A549 (cell line): ENCODE measurements at regions not wholly inside any gene's neighbourhood (a gene's known extent, or its start where the extent isn't known, plus 50 kb on each side); places are given as distances from the start of the nearest gene placed in this dataset.

Experiments used
- ATAC-seq, 2 experiments: fragments of 200-7000 bp in 1 of 2; fragments of >200 bp in 1 of 2; cut with Nextera tagmentation in 1 of 2; cut with Tn5 transposase in 1 of 2; 3 replicates each; pipeline versions ENCODE4 v1.8.0 to v1.9.1; 2018 to 2020; ENCODE audit warnings: mild to moderate bottlenecking in 1 of 2, moderate library complexity in 1 of 2
- CTCF ChIA-PET: fragments of 300-600 bp; sonication (Branson Sonifier 250); formaldehyde crosslinking; extraction: SDS; loops from one replicate; lab custom pipeline; 2021; ENCODE audit warnings: antibody characterized with exemption, inconsistent platforms; lab: Yijun Ruan, JAX
- POLR2A ChIA-PET: fragments of 350-600 bp; formaldehyde crosslinking; extraction: SDS; loops from one replicate; lab custom pipeline; 2021; ENCODE audit warnings: antibody characterized with exemption, inconsistent platforms; lab: Yijun Ruan, JAX
- DNase-seq, 2 experiments: peaks; one replicate each; pipeline versions ENCODE4 v3.0.0 to v3.0.0-alpha.2; 2011 to 2016; ENCODE audit warnings: low read depth in 1 of 2, low spot score in 1 of 2
- FAIRE-seq: peaks from 2 replicates; lab custom pipeline; 2011; peaks lifted over from hg19 to GRCh38; lab: Jason Lieb, UNC
- H3K27ac ChIP-seq, 2 experiments: fragments of >200 bp; sonication (Bioruptor Twin); formaldehyde crosslinking; 3 replicates each; pipeline ENCODE4 v1.5.1; 2016 to 2017
- H3K4me1 ChIP-seq: fragments of >200 bp; sonication (Bioruptor Twin); formaldehyde crosslinking; 3 replicates; pipeline ENCODE4 v1.6.1; 2016
- H3K4me2 ChIP-seq: fragments of >200 bp; sonication (Bioruptor Twin); formaldehyde crosslinking; 3 replicates; pipeline ENCODE4 v1.6.1; 2016
- H3K4me3 ChIP-seq: fragments of >200 bp; sonication (Bioruptor Twin); formaldehyde crosslinking; 3 replicates; pipeline ENCODE4 v1.5.1; 2016
- H3K9me3 ChIP-seq: fragments of >200 bp; sonication (Bioruptor Twin); formaldehyde crosslinking; 3 replicates; pipeline ENCODE4 v1.6.1; 2016
- BCL3 ChIP-seq: fragments of >200 bp; sonication (Bioruptor Twin); formaldehyde crosslinking; IDR thresholded peaks from 3 replicates; pipeline ENCODE4 v1.6.1; 2016
- CBX2 ChIP-seq: fragments of 200-600 bp; sonication (generic); IDR thresholded peaks from 2 replicates; pipeline ENCODE4 v1.6.1; 2016; ENCODE audit warnings: low read depth, mild to moderate bottlenecking, borderline replicate concordance
- E2F6 ChIP-seq: IDR thresholded peaks from 2 replicates; pipeline ENCODE4 v1.6.1; 2012; ENCODE audit warnings: low read depth, borderline replicate concordance
- EHF ChIP-seq: fragments of 250-450 bp; sonication (Bioruptor Pico); IDR thresholded peaks from 2 replicates; pipeline ENCODE4 v1.5.0; 2020; ENCODE audit warnings: mild to moderate bottlenecking
- ESRRA ChIP-seq: fragments of 150-350 bp; IDR thresholded peaks from 2 replicates; pipeline ENCODE4 v1.6.1; 2014; ENCODE audit warnings: mild to moderate bottlenecking, low read length, borderline replicate concordance
- FOSB ChIP-seq: fragments of 250-450 bp; sonication (Bioruptor Pico); IDR thresholded peaks from 2 replicates; pipeline ENCODE4 v1.5.0; 2020; ENCODE audit warnings: mild to moderate bottlenecking, moderate library complexity
- FOXS1 ChIP-seq: fragments of 250-450 bp; sonication (Bioruptor Pico); IDR thresholded peaks from 2 replicates; pipeline ENCODE4 v1.5.0; 2020; ENCODE audit warnings: mild to moderate bottlenecking, moderate library complexity
- HEYL ChIP-seq: fragments of 250-450 bp; sonication (Bioruptor Pico); IDR thresholded peaks from 2 replicates; pipeline ENCODE4 v1.8.0; 2021; ENCODE audit warnings: mild to moderate bottlenecking, moderate library complexity
- KDM5A ChIP-seq: fragments of 200-600 bp; sonication (generic); IDR thresholded peaks from 2 replicates; pipeline ENCODE4 v1.6.1; 2016; ENCODE audit warnings: antibody characterized with exemption, mild to moderate bottlenecking
- MAFK ChIP-seq: fragments of 450-650 bp; IDR thresholded peaks from 2 replicates; pipeline ENCODE4 v1.6.1; 2014; ENCODE audit not compliant: partially characterized antibody
- MAZ ChIP-seq: fragments of 150-350 bp; IDR thresholded peaks from 2 replicates; pipeline ENCODE4 v1.6.1; 2014; ENCODE audit warnings: antibody characterized with exemption, low read depth, low read length, borderline replicate concordance
- MYC ChIP-seq: IDR thresholded peaks from 2 replicates; pipeline ENCODE4 v1.6.1; 2012; ENCODE audit warnings: mild to moderate bottlenecking, inconsistent platforms, low read length, improper control_type of control experiment, borderline replicate concordance
- NFE2L2 ChIP-seq: fragments of 150-350 bp; conservative IDR thresholded peaks from 2 replicates; pipeline ENCODE4 v1.6.1; 2014; ENCODE audit warnings: low read length
- NPAS2 ChIP-seq: fragments of 250-450 bp; sonication (Bioruptor Pico); IDR thresholded peaks from 2 replicates; pipeline ENCODE4 v1.8.0; 2022; ENCODE audit warnings: mild to moderate bottlenecking, moderate library complexity, borderline replicate concordance
- POLR2AphosphoS2 ChIP-seq: conservative IDR thresholded peaks from 2 replicates; pipeline ENCODE4 v1.6.1; 2012; ENCODE audit warnings: low read length, improper control_type of control experiment, inconsistent platforms
- RARB ChIP-seq: fragments of 250-450 bp; sonication (Bioruptor Pico); IDR thresholded peaks from 2 replicates; pipeline ENCODE4 v1.8.0; 2021; ENCODE audit warnings: mild to moderate bottlenecking, moderate library complexity
- REST ChIP-seq: fragments of 200-600 bp; sonication (generic); IDR thresholded peaks from 2 replicates; pipeline ENCODE4 v1.6.1; 2016; ENCODE audit warnings: antibody characterized with exemption, mild to moderate bottlenecking, moderate library complexity
- RFX5 ChIP-seq: fragments of 450-650 bp; IDR thresholded peaks from 2 replicates; pipeline ENCODE4 v1.7.1; 2014; ENCODE audit warnings: antibody characterized with exemption, mild to moderate bottlenecking, moderate library complexity
- SREBF2 ChIP-seq: fragments of 450-650 bp; IDR thresholded peaks from 2 replicates; pipeline ENCODE4 v1.6.1; 2014; ENCODE audit warnings: mild to moderate bottlenecking, moderate library complexity
- TP53 ChIP-seq: fragments of 250-450 bp; sonication (Bioruptor Pico); IDR thresholded peaks from 2 replicates; pipeline ENCODE4 v1.5.0; 2021; ENCODE audit warnings: mild to moderate bottlenecking, moderate library complexity
- USF2 ChIP-seq: fragments of 450-650 bp; IDR thresholded peaks from 2 replicates; pipeline ENCODE4 v1.6.1; 2014; ENCODE audit warnings: antibody characterized with exemption
- ZFP36 ChIP-seq: fragments of 450-650 bp; IDR thresholded peaks from 2 replicates; pipeline ENCODE4 v1.6.1; 2014; ENCODE audit warnings: borderline replicate concordance; ENCODE audit not compliant: partially characterized antibody
- ZNF302 ChIP-seq: fragments of 250-450 bp; sonication (Bioruptor Pico); IDR thresholded peaks from 2 replicates; pipeline ENCODE4 v1.9.0; 2021; ENCODE audit warnings: inconsistent platforms, mild to moderate bottlenecking, moderate library complexity
- WGBS: methylation state at CpG from one replicate; pipeline ENCODE4 v1.1.6; 2017; ENCODE audit errors: missing lambda C conversion rate; 5-methylcytosine and 5-hydroxymethylcytosine counted together

- Histone ChIP-seq H3K27ac (no peak overlapping the region), H3K4me1 (peaks cover 18% of the 10 kb centered on the region), H3K4me3 (no peak overlapping the region), H3K4me2 (no peak overlapping the region), H3K9me3 (0 out of 3 replicates have a peak, but pooled peaks cover 6% of the 10 kb centered on the region)
- WGBS: 66% methylated on average over 4 of the region's 4 CpGs
- no peak for FAIRE-seq
- TF ChIP-seq POLR2AphosphoS2 (no peak), SREBF2 (no peak), NPAS2 (CRISPR knock-in tag) (no peak), REST (no peak)
- ChIA-PET CTCF (no interaction called here), POLR2A (no interaction called here)
- DNase-seq: no peak
- ATAC-seq: no peak
Measured at GRCh38 chr10:21160116-21160515, 263.0 kb upstream of the NEBL start.

GRCh38 chr10:21159669-21160068, 262.6 kb upstream of the NEBL start:
- peak in 1 of 2 experiments; percentile 38; a peak in 1 of 6 replicates for ATAC-seq
- Histone ChIP-seq H3K4me2 (no peak overlapping the region), H3K4me1 (peaks cover 15% of the 10 kb centered on the region), H3K4me3 (no peak overlapping the region), H3K9me3 (0 out of 3 replicates have a peak, but pooled peaks cover 6% of the 10 kb centered on the region), H3K27ac (no peak overlapping the region)
- no peak for TF ChIP-seq USF2
- no peak for TF ChIP-seq E2F6
- no peak for TF ChIP-seq FOXS1
- TF ChIP-seq ZNF302 (CRISPR knock-in tag): no peak
- no peak for TF ChIP-seq RARB (CRISPR knock-in tag)
- no peak for TF ChIP-seq ZFP36
- ChIA-PET CTCF (interaction anchor here (1.4 to 2.0 kb wide), 2 partner anchors 8 to 12 kb away, joined by 3 to 11 read pairs; no protein-coding TSS in a partner anchor), POLR2A (no interaction called here)
- no peak for FAIRE-seq
- WGBS: 86% methylated on average over 4 of the region's 4 CpGs
- DNase-seq: no peak

- no peak for TF ChIP-seq MYC
- no peak for TF ChIP-seq USF2
- TF ChIP-seq FOSB (CRISPR knock-in tag): no peak
- no peak for TF ChIP-seq BCL3
- TF ChIP-seq CBX2: no peak
- no peak for TF ChIP-seq ZFP36
- TF ChIP-seq KDM5A: no peak
- TF ChIP-seq HEYL (CRISPR knock-in tag): no peak
- no peak for TF ChIP-seq NPAS2 (CRISPR knock-in tag)
- no peak for TF ChIP-seq POLR2AphosphoS2
- no peak for TF ChIP-seq NFE2L2
- no peak for TF ChIP-seq MAFK
- TF ChIP-seq ESRRA: no peak
- TF ChIP-seq RFX5: no peak
- TF ChIP-seq FOXS1: no peak
- TF ChIP-seq TP53 (CRISPR knock-in tag): no peak
- TF ChIP-seq MAZ: no peak
- TF ChIP-seq EHF (CRISPR knock-in tag): no peak
- H3K27ac ChIP-seq: no peak overlapping the region
- DNase-seq (no peak), ATAC-seq (no peak), FAIRE-seq (no peak)
- POLR2A ChIA-PET: no interaction called here
- 0 out of 3 replicates have a peak, but pooled peaks cover 6% of the 10 kb centered on the region for H3K9me3 ChIP-seq
- H3K4me2 ChIP-seq: no peak overlapping the region
- CTCF ChIA-PET: interaction anchor here (0.8 to 2.0 kb wide), 3 partner anchors 9 to 121 kb away, joined by 3 to 11 read pairs (median 3); no protein-coding TSS in a partner anchor
- 81% methylated on average over 3 of the region's 3 CpGs for WGBS
- peaks cover 2% of the 10 kb centered on the region for H3K4me1 ChIP-seq
- H3K4me3 ChIP-seq: no peak overlapping the region
Measured at GRCh38 chr10:21158301-21158700, 261.2 kb upstream of the NEBL start.
